ENCODE measurements at regions not wholly inside any gene's neighbourhood (a gene's known extent, or its start where the extent isn't known, plus 50 kb on each side); places are given as distances from the start of the nearest gene placed in this dataset.

- Histone ChIP-seq H3K4me3 (no peak overlapping the region), H3K27me3 (no peaks in the 10 kb centered on the region), H3K4me1 (peaks cover 0 to 12% (median 0%) of the 10 kb centered on the region in 4 donors), H3K9me3 (no peaks in the 10 kb centered on the region), H3K27ac (no peak overlapping the region), H3K36me3 (no peaks in the 10 kb centered on the region)
- intact Hi-C loops (cut with DNase I; ENCODE audit: low total_unique reads): loop anchor here (10.0 kb wide), 1 partner anchor 250 kb away; no protein-coding TSS in a partner anchor
- DNase-seq: no peak
- no peak for TF ChIP-seq CTCF (IDR thresholded peaks at IDR 0.05)
Observed at GRCh38 chr1:100614570-100614969, 76.6 kb downstream of the GPR88 start.

GRCh38 chr1:100615686-100616085 lies 77.7 kb downstream of the GPR88 start:
- intact Hi-C loops (cut with DNase I; ENCODE audit: low total_unique reads): loop anchor here (10.0 kb wide), 1 partner anchor 249 kb away; no protein-coding TSS in a partner anchor
- Histone ChIP-seq H3K27me3 (no peaks in the 10 kb centered on the region), H3K4me1 (peaks cover 0 to 12% (median 0%) of the 10 kb centered on the region in 4 donors), H3K36me3 (no peaks in the 10 kb centered on the region), H3K27ac (no peak overlapping the region), H3K9me3 (no peaks in the 10 kb centered on the region), H3K4me3 (no peak overlapping the region)
- no peak for DNase-seq
- no peak for TF ChIP-seq CTCF (IDR thresholded peaks at IDR 0.05)

- intact Hi-C loops (cut with DNase I; ENCODE audit: low total_unique reads): loop anchor here (10.0 kb wide), 1 partner anchor 249 kb away; no protein-coding TSS in a partner anchor
- H3K9me3 ChIP-seq: no peaks in the 10 kb centered on the region
- H3K4me1 ChIP-seq: peaks cover 0 to 8% (median 0%) of the 10 kb centered on the region in 4 donors
- H3K27ac ChIP-seq: no peak overlapping the region
- no peaks in the 10 kb centered on the region for H3K27me3 ChIP-seq
- no peak overlapping the region for H3K4me3 ChIP-seq
- TF ChIP-seq CTCF (IDR thresholded peaks at IDR 0.05): no peak
- DNase-seq: no peak
- no peaks in the 10 kb centered on the region for H3K36me3 ChIP-seq
Observed at GRCh38 chr1:100616121-100616621, 78.2 kb downstream of the GPR88 start.

DNA sequence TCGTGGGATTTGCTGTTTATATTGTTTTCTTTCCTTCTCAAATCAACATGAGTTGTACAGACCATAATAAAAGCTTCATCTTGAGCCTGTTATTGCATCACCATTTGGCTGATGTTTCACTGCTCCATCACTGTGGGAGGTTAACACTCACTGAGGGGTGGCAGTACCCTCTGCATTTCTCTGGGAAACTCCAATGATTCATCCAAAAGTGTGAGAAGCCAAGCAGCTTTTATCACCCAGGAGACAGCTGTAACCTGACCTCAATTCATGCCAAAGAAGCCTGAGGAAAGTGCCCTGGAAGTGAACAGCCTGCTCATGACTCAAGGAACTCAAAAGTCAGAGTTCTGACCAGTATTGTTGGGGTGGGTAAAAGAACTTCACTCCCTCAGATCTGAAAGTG lies 84.1 kb downstream of the GPR88 start:
- no peak for DNase-seq
- Histone ChIP-seq H3K4me3 (no peak overlapping the region), H3K27ac (peak overlapping the region in 1 of 2 donors; percentile 6), H3K27me3 (no peaks in the 10 kb centered on the region), H3K4me1 (peaks cover 0 to 17% (median 6%) of the 10 kb centered on the region in 4 donors), H3K9me3 (no peaks in the 10 kb centered on the region), H3K36me3 (no peaks in the 10 kb centered on the region)
- intact Hi-C loops (cut with DNase I; ENCODE audit: low total_unique reads): no loop called here
- TF ChIP-seq CTCF (IDR thresholded peaks at IDR 0.05): no peak

GRCh38 chr1:100622506-100622905 lies 84.6 kb downstream of the GPR88 start:
- Histone ChIP-seq H3K9me3 (no peaks in the 10 kb centered on the region), H3K27ac (peak overlapping the region; percentile 6 to 9), H3K27me3 (no peaks in the 10 kb centered on the region), H3K36me3 (no peaks in the 10 kb centered on the region), H3K4me1 (peaks cover 0 to 19% (median 7%) of the 10 kb centered on the region in 4 donors), H3K4me3 (no peak overlapping the region)
- no peak for DNase-seq
- no peak for TF ChIP-seq CTCF (IDR thresholded peaks at IDR 0.05)
- intact Hi-C loops (cut with DNase I; ENCODE audit: low total_unique reads): no loop called here

All from tibial artery (tissue), 4 donors.